ENCODE measurements at regions not wholly inside any gene's neighbourhood (a gene's known extent, or its start where the extent isn't known, plus 50 kb on each side); places are given as distances from the start of the nearest gene placed in this dataset.
"Not testable (repeated sequence)": the region's sequence is repeated elsewhere in the genome, so short reads cannot be mapped to it uniquely, and the experiment has no call there.

GRCh38 chr15:100770661-100771584, 108.7 kb upstream of the ALDH1A3 start:
- Histone ChIP-seq H3K27ac (no peak overlapping the region), H3K4me3 (no peak overlapping the region)
- TF ChIP-seq CTCF (IDR thresholded peaks at IDR 0.05): no peak
- DNase-seq (ENCODE audit: low spot score): peak; percentile 50

GRCh38 chr15:100771746-100772145, 107.9 kb upstream of the ALDH1A3 start:
- TF ChIP-seq CTCF (IDR thresholded peaks at IDR 0.05): no peak
- Histone ChIP-seq H3K27ac (no peak overlapping the region), H3K4me3 (no peak overlapping the region)
- DNase-seq (ENCODE audit: low spot score): peak; percentile 56

- no peak for DNase-seq (ENCODE audit: low spot score)
- no peak for TF ChIP-seq CTCF (IDR thresholded peaks at IDR 0.05)
- Histone ChIP-seq H3K4me3 (no peak overlapping the region), H3K27ac (no peak overlapping the region)
These were observed 107.2 kb upstream of the ALDH1A3 start for GRCh38 chr15:100772478-100772877.

GRCh38 chr15:100772892-100773520, 106.6 kb upstream of the ALDH1A3 start:
- H3K4me3 ChIP-seq: no peak overlapping the region
- no peak for DNase-seq (ENCODE audit: low spot score)
- no peak overlapping the region for H3K27ac ChIP-seq
- TF ChIP-seq CTCF (IDR thresholded peaks at IDR 0.05): no peak

GRCh38 chr15:100774044-100774443, 105.6 kb upstream of the ALDH1A3 start:
- not testable (repeated sequence) for DNase-seq (ENCODE audit: low spot score)

DNA sequence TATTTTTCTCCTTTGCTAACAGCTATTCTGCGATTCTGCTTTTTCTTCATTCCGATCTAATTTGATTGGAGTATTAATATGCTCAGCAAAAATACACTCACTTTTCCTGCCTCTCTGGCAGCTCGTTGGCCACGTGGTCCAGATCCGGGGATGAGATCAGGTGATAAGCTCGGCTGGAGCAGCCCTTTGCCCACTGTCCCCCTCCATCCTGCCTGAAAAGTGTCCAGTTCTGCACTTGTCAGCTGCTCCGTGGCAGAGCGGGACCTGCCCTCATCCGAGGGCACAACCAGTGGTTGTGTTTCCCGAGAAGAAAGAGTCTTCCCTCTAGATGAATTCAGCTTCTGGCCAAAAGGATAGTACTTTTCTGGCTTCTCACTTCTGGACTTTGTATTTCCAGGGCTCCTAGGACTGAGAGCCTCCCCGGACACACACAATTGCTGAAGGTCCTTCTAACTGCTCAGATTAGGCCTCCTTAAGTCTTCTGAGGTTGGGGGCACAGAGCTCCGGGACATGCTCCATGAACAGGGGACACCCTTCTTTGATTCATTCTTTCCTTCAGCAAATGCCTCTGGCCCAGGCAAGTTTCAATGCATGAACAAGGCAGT, 103.9 kb upstream of the ALDH1A3 start:
- Histone ChIP-seq H3K4me3 (no peak overlapping the region), H3K27ac (no peak overlapping the region)
- no peak for TF ChIP-seq CTCF (IDR thresholded peaks at IDR 0.05)
- DNase-seq (ENCODE audit: low spot score): no peak

More at GRCh38 chr15:100774044-100774443, 105.6 kb upstream of the ALDH1A3 start:
- not testable (repeated sequence) for H3K27ac ChIP-seq, H3K4me3 ChIP-seq

DNA sequence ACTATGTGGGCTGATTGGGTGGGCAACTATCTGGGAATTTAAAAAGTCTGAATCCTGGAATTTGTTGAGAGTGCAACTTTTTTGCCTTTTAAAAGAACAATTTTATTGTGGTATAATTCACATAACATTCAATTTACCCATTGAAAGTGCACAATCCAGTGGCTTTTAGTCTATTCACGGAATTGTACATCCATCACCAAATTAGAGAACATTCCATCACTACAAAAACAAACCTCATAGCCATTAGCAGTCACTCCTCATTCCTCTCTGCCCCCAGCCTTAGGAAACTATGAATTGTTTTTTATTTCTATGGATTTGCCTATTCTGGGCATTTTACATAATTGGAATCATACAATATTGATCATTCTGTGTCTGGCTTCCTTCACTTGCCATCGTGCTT, 101.8 kb upstream of the ALDH1A3 start:
- H3K4me3 ChIP-seq: no peak overlapping the region
- no peak overlapping the region for H3K27ac ChIP-seq
- DNase-seq (ENCODE audit: low spot score): no peak
- TF ChIP-seq CTCF (IDR thresholded peaks at IDR 0.05): no peak
